GM12878 (cell line): ENCODE measurements at regions not wholly inside any gene's neighbourhood (a gene's known extent, or its start where the extent isn't known, plus 50 kb on each side); places are given as distances from the start of the nearest gene placed in this dataset.

ENCODE experiments used
- CBX5 ChIP-seq: sonication (generic); IDR thresholded peaks from 2 replicates; pipeline ENCODE4 v1.6.1; 2016; ENCODE audit warnings: low read depth, moderate library complexity, mild to moderate bottlenecking, inconsistent platforms
- CTCF ChIP-seq, 3 experiments: IDR thresholded peaks in 2 of 3; conservative IDR thresholded peaks in 1 of 3; 2 replicates each; pipeline ENCODE4 v1.5.1; 2011; ENCODE audit warnings: low read depth in 3 of 3, low read length in 3 of 3, mild to moderate bottlenecking in 3 of 3, control low read depth in 2 of 3, moderate library complexity in 2 of 3, inconsistent platforms in 1 of 3, mixed read lengths in 1 of 3; ENCODE audit not compliant: control insufficient read depth in 2 of 3, insufficient read depth in 1 of 3; ENCODE audit errors: extremely low read depth in 1 of 3
- DPF2 ChIP-seq: fragments of 450-650 bp; IDR thresholded peaks from 2 replicates; pipeline ENCODE4 v1.6.1; 2017; ENCODE audit warnings: mild to moderate bottlenecking
- EZH2 ChIP-seq: IDR thresholded peaks from 2 replicates; pipeline ENCODE4 v1.6.1; 2012; ENCODE audit warnings: low read depth, mild to moderate bottlenecking, control low read depth, inconsistent platforms, low read length, borderline replicate concordance; ENCODE audit not compliant: control insufficient read depth
- SMC3 ChIP-seq: IDR thresholded peaks from 2 replicates; pipeline ENCODE4 v1.6.1; 2011; ENCODE audit warnings: low read length, improper control_type of control experiment, borderline replicate concordance
- YY1 ChIP-seq: IDR thresholded peaks from 2 replicates; pipeline ENCODE4 v1.6.1; 2011; ENCODE audit warnings: low read depth, mild to moderate bottlenecking, low read length

- TF ChIP-seq EZH2 (no peak), CBX5 (no peak), DPF2 (no peak), YY1 (no peak), SMC3 (no peak), CTCF (IDR thresholded peaks at IDR 0.05 in 2 of 3, conservative IDR thresholded peaks at IDR 0.05 in 1 of 3; ENCODE audit: control insufficient read depth in 2 of 3, extremely low read depth in 1 of 3, insufficient read depth in 1 of 3, low read depth in 3 of 3, low read length in 3 of 3) (no peak)
Measured at GRCh38 chr6:144652292-144652891, 367.3 kb downstream of the UTRN start.
